NOMO-1 treated with DMSO at 0.1 percent for 48 hours (cell line): ENCODE measurements at regions not wholly inside any gene's neighbourhood (a gene's known extent, or its start where the extent isn't known, plus 50 kb on each side); places are given as distances from the start of the nearest gene placed in this dataset.
"Not testable (repeated sequence)": the region's sequence is repeated elsewhere in the genome, so short reads cannot be mapped to it uniquely, and the experiment has no call there.

Experiments
- DNase-seq: peaks from one replicate; lab custom pipeline; 2025; ENCODE audit not compliant: unreplicated experiment; lab: John Stamatoyannopoulos, UW

GRCh38 chrX:87236830-87237440 is 280.7 kb upstream of the KLHL4 start:
- DNase-seq = no peak

- DNase-seq = no peak
Measured at GRCh38 chrX:87265518-87265917, 252.1 kb upstream of the KLHL4 start.

DNA sequence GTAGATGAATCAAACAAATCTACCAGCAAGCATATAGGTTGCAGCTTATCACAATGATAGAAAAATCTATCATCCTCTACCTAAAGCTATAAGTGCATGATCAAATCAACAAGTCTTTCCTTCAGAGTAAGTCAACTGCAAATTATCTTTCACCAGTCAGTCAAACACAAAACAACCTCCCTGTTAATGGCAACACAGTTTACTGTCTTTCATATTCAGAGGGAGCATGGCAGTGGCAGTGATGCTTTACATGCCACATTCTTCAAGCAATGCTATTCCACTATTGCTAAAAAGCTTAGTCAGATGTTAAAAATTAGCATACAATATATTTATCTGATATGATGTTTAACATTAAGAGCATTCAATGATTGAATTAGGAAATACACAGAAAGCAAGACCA is 245.1 kb upstream of the KLHL4 start:
- no peak for DNase-seq

GRCh38 chrX:87299563-87300160 is 217.9 kb upstream of the KLHL4 start:
- DNase-seq = no peak

GRCh38 chrX:87310780-87311179 is 206.8 kb upstream of the KLHL4 start:
- no peak for DNase-seq

- DNase-seq = no peak
Measured at GRCh38 chrX:87327267-87327666, 190.3 kb upstream of the KLHL4 start.

GRCh38 chrX:87337267-87337666 is 180.3 kb upstream of the KLHL4 start:
- DNase-seq = no peak

DNA sequence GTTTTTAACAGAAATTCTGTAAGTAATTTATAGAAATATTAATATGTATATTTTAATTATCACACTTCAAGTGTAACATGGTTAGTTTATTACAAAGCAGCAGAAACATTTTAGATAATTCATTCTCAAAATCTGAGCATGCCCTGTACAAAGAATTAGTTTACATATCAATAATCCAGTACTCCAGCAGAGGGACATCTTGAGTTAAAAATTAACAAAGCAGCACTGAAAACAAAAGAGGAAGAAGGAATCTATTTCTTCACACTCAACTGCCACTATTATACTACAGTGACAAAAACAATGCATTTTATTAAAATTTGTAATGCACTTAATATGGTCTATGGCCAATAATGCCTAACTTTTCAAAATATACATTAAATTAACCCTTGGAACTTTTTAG is 179.1 kb upstream of the KLHL4 start:
- peak; percentile 75 for DNase-seq

DNA sequence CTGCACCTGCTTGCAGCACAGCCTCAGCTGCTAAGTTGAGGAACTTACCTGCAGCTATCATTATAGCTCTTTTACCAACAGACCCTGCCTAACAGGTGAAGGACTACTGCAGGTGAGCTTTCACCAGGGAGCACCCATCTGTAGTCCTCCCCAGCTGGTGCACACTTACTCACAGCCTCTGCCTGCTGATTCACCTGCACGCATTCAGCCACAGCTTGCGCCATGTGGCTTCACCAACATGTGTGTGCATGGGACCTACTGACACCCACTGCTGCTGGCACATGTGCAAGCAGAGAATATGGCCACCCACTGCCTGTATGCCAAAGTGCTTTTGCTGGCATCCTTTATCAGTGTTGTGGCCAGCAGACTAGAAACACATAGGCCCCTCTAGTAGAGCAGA is 146.7 kb upstream of the KLHL4 start:
- no peak for DNase-seq

DNA sequence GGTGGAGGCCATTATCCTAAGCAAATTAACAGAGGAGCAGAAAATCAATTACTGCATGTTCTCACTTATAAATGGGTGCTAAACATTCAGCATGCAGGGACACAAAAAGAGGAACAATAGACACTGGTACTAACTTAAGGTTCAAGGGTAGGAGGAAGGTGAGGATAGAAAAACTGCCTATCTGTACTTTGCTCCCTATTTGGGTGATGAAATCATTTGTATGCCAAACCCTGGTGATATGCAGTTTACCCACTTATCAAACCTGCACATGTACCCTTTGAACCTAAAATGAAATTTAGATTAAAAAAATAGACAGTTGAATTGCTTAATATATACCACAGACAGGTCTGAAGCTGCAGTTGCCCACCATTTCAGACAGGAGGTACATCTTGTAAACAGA is 143.3 kb upstream of the KLHL4 start:
- DNase-seq = no peak

DNA sequence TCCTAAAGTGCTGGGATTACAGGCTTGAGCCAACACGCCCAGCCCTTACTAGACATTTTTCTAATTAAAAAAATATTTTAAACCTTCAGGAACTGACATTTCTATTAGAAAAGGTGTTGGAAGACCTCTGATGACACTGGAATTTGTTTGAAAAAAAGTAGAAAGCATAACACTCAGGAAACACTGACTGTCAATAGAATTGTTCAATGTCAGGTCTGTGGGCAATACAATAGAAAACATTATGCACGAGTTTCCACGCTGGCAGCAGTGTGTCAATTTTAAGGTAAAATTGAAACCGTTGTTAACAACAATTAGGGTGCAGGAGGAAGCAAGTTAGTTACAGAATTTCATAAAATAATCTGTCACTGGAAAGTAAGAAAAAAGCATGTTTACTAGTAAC is 140.7 kb upstream of the KLHL4 start:
- no peak for DNase-seq

- DNase-seq = no peak
Measured at GRCh38 chrX:87388381-87388780, 129.2 kb upstream of the KLHL4 start.

GRCh38 chrX:87391742-87392141 is 125.9 kb upstream of the KLHL4 start:
- no peak for DNase-seq

- no peak for DNase-seq
Measured at GRCh38 chrX:87392369-87392768, 125.2 kb upstream of the KLHL4 start.

DNA sequence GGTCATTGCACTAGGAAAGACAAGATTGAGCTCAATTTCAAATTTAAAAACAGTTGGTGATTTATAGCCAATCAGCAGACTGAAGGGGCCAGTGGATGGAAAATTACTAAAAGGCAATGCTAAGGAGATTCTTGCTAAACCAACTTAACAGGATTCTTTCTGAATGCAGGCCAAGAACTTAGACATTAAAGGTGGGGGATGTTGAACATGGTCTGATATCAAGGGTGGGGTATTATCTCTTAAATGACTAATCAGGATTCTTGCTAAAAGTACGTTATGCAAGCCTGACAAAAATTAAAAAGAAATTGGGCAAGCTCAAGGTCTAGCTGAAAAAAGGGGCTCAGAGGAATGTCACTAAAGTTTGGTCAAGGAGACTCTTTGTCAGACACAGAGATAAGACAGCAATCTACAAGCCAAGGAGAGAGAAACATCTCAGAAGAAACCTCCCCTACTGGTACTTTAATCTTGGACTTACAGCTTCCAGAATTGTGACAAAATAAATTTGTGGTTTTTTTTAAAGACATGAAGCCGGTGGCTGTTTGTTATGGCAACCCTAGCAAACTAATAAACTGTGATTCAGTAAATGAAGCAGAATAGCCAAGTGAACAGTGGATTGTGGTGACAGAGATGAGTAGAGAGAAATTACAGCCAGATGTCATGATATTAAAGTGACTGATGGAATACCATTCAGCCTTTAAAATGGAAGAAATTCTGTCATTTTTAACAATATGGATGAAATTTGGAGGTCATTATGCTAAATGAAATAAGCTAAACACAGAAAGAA is 120.3 kb upstream of the KLHL4 start:
- no peak for DNase-seq

DNA sequence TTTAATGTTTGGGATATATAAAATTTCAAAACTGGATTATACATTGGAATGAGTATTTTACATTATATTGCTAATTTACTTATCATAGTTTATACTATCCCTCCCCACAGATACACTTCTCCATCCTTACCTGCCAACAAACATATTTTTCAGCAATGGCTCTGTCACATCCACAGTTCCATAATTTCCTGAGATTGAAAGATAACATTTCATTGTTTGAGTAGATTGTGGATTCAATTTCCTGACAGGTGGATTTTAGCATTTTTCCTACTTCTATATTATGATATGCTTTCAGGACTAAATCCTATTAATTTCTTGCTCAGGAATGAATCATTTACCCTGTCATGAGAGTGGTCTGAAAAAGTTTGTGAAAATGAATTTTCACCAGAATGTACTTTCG is 115.3 kb upstream of the KLHL4 start:
- DNase-seq = no peak

GRCh38 chrX:87403551-87403950 is 114.1 kb upstream of the KLHL4 start:
- no peak for DNase-seq

DNA sequence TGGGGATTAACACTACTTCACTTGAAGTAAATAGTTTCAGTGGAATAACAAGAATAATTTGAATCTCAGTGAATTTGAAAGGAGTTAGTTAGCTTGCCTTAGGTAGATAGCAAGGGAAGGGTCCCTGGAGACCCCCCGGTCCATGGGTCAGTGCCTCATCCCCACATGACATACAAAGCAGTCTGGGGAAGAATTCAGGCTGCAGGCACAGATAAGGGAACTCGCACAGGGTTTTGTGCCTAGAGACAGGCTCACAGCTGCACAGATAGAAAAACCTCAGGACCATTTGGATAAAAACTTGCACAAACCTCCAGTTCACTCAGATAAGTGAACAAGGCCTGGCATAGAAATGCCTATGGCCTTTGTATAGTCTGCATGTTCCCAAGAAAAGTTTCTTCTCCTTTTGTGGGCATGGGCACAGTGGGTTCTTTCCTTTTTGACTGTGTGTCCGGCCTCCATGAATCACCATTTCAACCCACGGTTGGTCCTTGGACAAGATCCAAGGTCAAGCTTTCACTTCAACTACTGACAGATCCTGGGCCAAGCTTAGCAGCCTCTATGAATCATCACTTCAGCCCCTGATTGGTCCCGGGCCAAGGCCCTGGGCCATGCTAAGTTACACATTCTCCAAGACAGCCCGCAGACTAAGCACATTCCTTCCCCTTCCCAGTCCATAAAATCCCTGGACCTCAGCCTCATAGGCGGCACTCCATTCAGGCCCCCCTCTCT is 108.3 kb upstream of the KLHL4 start:
- no peak for DNase-seq

GRCh38 chrX:87425618-87426017 is 92.0 kb upstream of the KLHL4 start:
- no peak for DNase-seq

- no peak for DNase-seq
Measured at GRCh38 chrX:87434618-87435017, 83.0 kb upstream of the KLHL4 start.

DNA sequence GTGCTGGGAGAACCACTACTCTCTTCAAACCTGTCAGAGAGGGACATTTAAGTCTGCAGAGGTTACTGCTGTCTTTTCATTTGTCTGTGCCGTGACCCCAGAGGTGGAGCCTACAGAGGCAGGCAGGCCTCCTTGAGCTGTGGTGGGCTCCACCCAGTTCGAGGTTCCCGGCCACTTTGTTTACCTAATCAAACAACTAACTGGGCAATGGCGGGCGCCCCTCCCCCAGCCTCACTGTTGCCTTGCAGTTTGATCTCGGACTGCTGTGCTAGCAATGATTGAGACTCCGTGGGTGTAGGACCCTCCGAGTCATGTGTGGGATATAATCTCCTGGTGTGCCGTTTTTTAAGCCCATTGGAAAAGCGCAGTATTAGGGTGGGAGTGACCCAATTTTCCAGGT is 69.0 kb upstream of the KLHL4 start:
- DNase-seq = not testable (repeated sequence)

GRCh38 chrX:87465757-87466156 is 51.8 kb upstream of the KLHL4 start:
- not testable (repeated sequence) for DNase-seq
